K562 (cell line): ENCODE measurements at regions not wholly inside any gene's neighbourhood (a gene's known extent, or its start where the extent isn't known, plus 50 kb on each side); places are given as distances from the start of the nearest gene placed in this dataset.

Experiments
- ATAC-seq: fragments of 200-7000 bp; cut with Tn5 transposase; 3 replicates; pipeline ENCODE4 v1.9.1; 2020; ENCODE audit warnings: moderate library complexity
- BruUV-seq: library from RNA; stranded (reverse); fragments of 400-500 nt; replicated peaks from 2 replicates; lab custom pipeline; 2021; lab: Mats Ljungman, UMichigan
- CTCF ChIA-PET: fragments of 300-600 bp; formaldehyde crosslinking; extraction: SDS; loops from one replicate; lab custom pipeline; 2021; ENCODE audit warnings: low intra/inter-chr PET ratio; lab: Yijun Ruan, JAX
- POLR2A ChIA-PET: fragments of 300-600, 350-650 bp; sonication (Branson Sonifier 250); formaldehyde crosslinking; extraction: SDS; loops from one replicate; lab custom pipeline; 2021; ENCODE audit warnings: antibody characterized with exemption, inconsistent platforms; lab: Yijun Ruan, JAX
- DNase-seq, 4 experiments: peaks; one replicate each; pipeline versions ENCODE4 v3.0.0 to v3.0.0-alpha.2; 2011 to 2018; ENCODE audit warnings: low spot score in 3 of 4, mixed read lengths in 3 of 4; ENCODE audit errors: extremely low read depth in 1 of 4
- FAIRE-seq: peaks from 2 replicates; lab custom pipeline; 2011; peaks lifted over from hg19 to GRCh38; lab: Jason Lieb, UNC
- H2AFZ ChIP-seq: 2 replicates; pipeline ENCODE4 v1.6.0; 2011; ENCODE audit warnings: low read depth, low read length, control low read depth, inconsistent platforms
- H3K27ac ChIP-seq: fragments of 200-600 bp; 3 replicates; pipeline ENCODE4 v1.8.0; 2011; ENCODE audit warnings: low read depth, mild to moderate bottlenecking, control low read depth, inconsistent platforms, low read length, moderate library complexity, mixed read lengths; ENCODE audit errors: extremely low read depth
- H3K27me3 ChIP-seq, 2 experiments: fragments of 300-600 bp in 1 of 2; 2 replicates in 1 of 2; 3 replicates in 1 of 2; pipeline versions ENCODE4 v1.6.0 to v1.8.0; 2011; ENCODE audit warnings: inconsistent platforms in 2 of 2, low read length in 2 of 2, mild to moderate bottlenecking in 1 of 2, mixed read lengths in 1 of 2, moderate library complexity in 1 of 2; ENCODE audit not compliant: control insufficient read depth in 2 of 2, insufficient read depth in 2 of 2
- H3K36me3 ChIP-seq: fragments of 300-600 bp; 3 replicates; pipeline ENCODE4 v1.8.0; 2011; ENCODE audit warnings: mild to moderate bottlenecking, low read length, inconsistent platforms; ENCODE audit not compliant: control insufficient read depth, insufficient read depth
- H3K4me1 ChIP-seq, 2 experiments: fragments of 200-600 bp in 1 of 2; replicated peaks in 1 of 2; 2 replicates in 1 of 2; 3 replicates in 1 of 2; pipeline versions ENCODE4 v1.5.1 to v1.8.0; 2011; ENCODE audit warnings: inconsistent platforms in 2 of 2, low read length in 2 of 2, mild to moderate bottlenecking in 1 of 2, mixed read lengths in 1 of 2, moderate library complexity in 1 of 2; ENCODE audit not compliant: control insufficient read depth in 2 of 2, insufficient read depth in 2 of 2
- H3K4me2 ChIP-seq: 2 replicates; pipeline ENCODE4 v1.6.1; 2011; ENCODE audit warnings: low read length, control low read depth, inconsistent platforms, mixed read lengths; ENCODE audit not compliant: insufficient read depth
- H3K4me3 ChIP-seq: fragments of 200-600 bp; sonication (generic), shearing (Covaris generic); 2 replicates; pipeline ENCODE4 v1.5.1; 2016; ENCODE audit warnings: control low read depth, inconsistent platforms
- H3K79me2 ChIP-seq: fragments of 200-600 bp; 3 replicates; pipeline ENCODE4 v1.8.0; 2011; ENCODE audit warnings: low read length, inconsistent platforms; ENCODE audit not compliant: control insufficient read depth, insufficient read depth
- H3K9ac ChIP-seq, 2 experiments: 2 replicates each; pipeline versions ENCODE4 v1.6.0 to v1.6.1; 2011; ENCODE audit warnings: low read depth in 2 of 2, low read length in 2 of 2, control low read depth in 1 of 2, inconsistent platforms in 1 of 2, mild to moderate bottlenecking in 1 of 2, mixed read lengths in 1 of 2; ENCODE audit not compliant: insufficient read depth in 1 of 2
- H3K9me1 ChIP-seq: one replicate; pipeline ENCODE4 v1.6.0; 2011; ENCODE audit warnings: inconsistent platforms, mild to moderate bottlenecking, low read length, moderate library complexity; ENCODE audit not compliant: control insufficient read depth, insufficient read depth
- H3K9me3 ChIP-seq: replicated peaks from 2 replicates; pipeline ENCODE4 v1.5.1; 2011; ENCODE audit warnings: low read depth, low read length, inconsistent platforms; ENCODE audit not compliant: control insufficient read depth, insufficient read depth
- H4K20me1 ChIP-seq: replicated peaks from 2 replicates; pipeline ENCODE4 v1.6.1; 2011; ENCODE audit warnings: low read length, inconsistent platforms, mixed read lengths; ENCODE audit not compliant: control insufficient read depth, insufficient read depth
- BACH1 ChIP-seq: fragments of 200-800 bp; sonication (Bioruptor generic); IDR thresholded peaks from 2 replicates; pipeline ENCODE4 v1.6.1; 2016; ENCODE audit warnings: missing genetic modification characterization, missing compliant biosample characterization
- BRD9 ChIP-seq: fragments of 450-650 bp; IDR thresholded peaks from 2 replicates; pipeline ENCODE4 v1.6.1; 2018; ENCODE audit warnings: low read depth; ENCODE audit not compliant: partially characterized antibody
- DMBX1 ChIP-seq: fragments of 250-450 bp; sonication (Bioruptor Pico); IDR thresholded peaks from 2 replicates; pipeline ENCODE4 v1.8.0; 2022; ENCODE audit warnings: inconsistent platforms, mild to moderate bottlenecking, moderate library complexity, borderline replicate concordance
- GMEB1 ChIP-seq: fragments of 250-450 bp; sonication (Bioruptor Pico); IDR thresholded peaks from 2 replicates; pipeline ENCODE4 v1.4.0; 2020; ENCODE audit warnings: mild to moderate bottlenecking
- GTF2A2 ChIP-seq: IDR thresholded peaks from 2 replicates; pipeline ENCODE4 v1.6.1; 2016; ENCODE audit warnings: mild to moderate bottlenecking, missing genetic modification characterization, missing compliant biosample characterization
- PHTF2 ChIP-seq: fragments of 250-450 bp; sonication (Bioruptor Pico); IDR thresholded peaks from 2 replicates; pipeline ENCODE4 v1.5.0; 2021; ENCODE audit warnings: mild to moderate bottlenecking
- PURB ChIP-seq: sonication (generic); formaldehyde crosslinking; IDR thresholded peaks from 2 replicates; pipeline ENCODE4 v1.9.0; 2021; ENCODE audit warnings: low read depth, mild to moderate bottlenecking, missing genetic modification reagents
- RAD21 ChIP-seq, 2 experiments: fragments of 250-450 bp in 1 of 2; fragments of 450-650 bp in 1 of 2; sonication (Bioruptor Pico) in 1 of 2; formaldehyde crosslinking in 1 of 2; IDR thresholded peaks in 1 of 2; conservative IDR thresholded peaks in 1 of 2; 2 replicates each; pipeline versions ENCODE4 v1.4.0 to v1.8.0; 2020 to 2022; ENCODE audit warnings: mild to moderate bottlenecking in 2 of 2, moderate library complexity in 1 of 2
- SMAD1 ChIP-seq: fragments of 150-350 bp; IDR thresholded peaks from 2 replicates; pipeline ENCODE4 v1.6.1; 2014; ENCODE audit warnings: low read length, low read depth; ENCODE audit not compliant: partially characterized antibody
- STAT5A ChIP-seq: IDR thresholded peaks from 2 replicates; pipeline ENCODE4 v1.6.1; 2012; ENCODE audit warnings: low read length, inconsistent platforms, borderline replicate concordance
- THAP12 ChIP-seq: fragments of 250-450 bp; sonication (Bioruptor Pico); IDR thresholded peaks from 2 replicates; pipeline ENCODE4 v1.9.0; 2021; ENCODE audit warnings: mild to moderate bottlenecking, inconsistent platforms
- UBTF ChIP-seq, 2 experiments: IDR thresholded peaks; 2 replicates each; pipeline ENCODE4 v1.6.1; 2012; ENCODE audit warnings: improper control_type of control experiment in 2 of 2, low read depth in 2 of 2, low read length in 2 of 2, borderline replicate concordance in 1 of 2
- ZNF175 ChIP-seq: fragments of 200-800 bp; sonication (Bioruptor generic); IDR thresholded peaks from 2 replicates; pipeline ENCODE4 v1.6.1; 2016; ENCODE audit warnings: low read depth, mild to moderate bottlenecking, missing genetic modification characterization, missing compliant biosample characterization
- WGBS: fragments of 100-300 bp; shearing (Covaris generic); methylation state at CpG from one replicate; pipeline ENCODE4 v1.1.6; 2016; ENCODE audit warnings: low coverage, mixed read lengths; ENCODE audit not compliant: insufficient coverage; ENCODE audit errors: missing lambda C conversion rate; 5-methylcytosine and 5-hydroxymethylcytosine counted together
- in situ Hi-C: fragments of 300-500 bp; cut with MboI; formaldehyde crosslinking; loops from 4 replicates; pipeline ENCODE4 v1.15.0; 2018; ENCODE audit warnings: inconsistent platforms, mixed read lengths
- intact Hi-C: fragments of 100-400 bp; cut with micrococcal nuclease; formaldehyde crosslinking; loops from 2 replicates; pipeline ENCODE4 v1.14.2; 2022

GRCh38 chr5:1692381-1692780 lies 107.3 kb downstream of the MRPL36 start (continued):
- TF ChIP-seq BACH1 (tag) (no peak), PURB (CRISPR knock-in tag) (no peak), RAD21 (CRISPR knock-in tag; conservative IDR thresholded peaks at IDR 0.05 in 1 of 2, IDR thresholded peaks at IDR 0.05 in 1 of 2) (no peak), PHTF2 (CRISPR knock-in tag) (no peak), BRD9 (no peak), GTF2A2 (tag) (no peak)

- FAIRE-seq, result no peak
- ChIA-PET POLR2A (interaction anchor here (0.5 kb wide), 1 partner anchor 244 kb away, joined by 3 read pairs; no protein-coding TSS in a partner anchor), CTCF (no interaction called here)
- WGBS, result under 1% methylated on average over 13 of the region's 13 CpGs
- intact Hi-C loops, result no loop called here
- Histone ChIP-seq H3K27ac (no peak overlapping the region), H3K4me2 (no peak overlapping the region), H3K9ac (no peak overlapping the region), H3K36me3 (no peaks in the 10 kb centered on the region), H3K9me1 (no peaks in the 10 kb centered on the region), H3K79me2 (no peaks in the 10 kb centered on the region), H3K9me3 (no peaks in the 10 kb centered on the region), H3K4me1 (no peaks in the 10 kb centered on the region; a peak in 1 of 5 replicates), H3K27me3 (peaks cover 23 to 41% of the 10 kb centered on the region in 2 experiments), H2AFZ (no peak overlapping the region), H4K20me1 (0 out of 2 replicates have a peak, but pooled peaks cover 1% of the 10 kb centered on the region), H3K4me3 (no peak overlapping the region)
- in situ Hi-C loops, result no loop called here
- no TSS peak for BruUV-seq
- ATAC-seq, result no peak
- DNase-seq, result no peak
- TF ChIP-seq ZNF175 (CRISPR knock-in tag) (no peak), GMEB1 (no peak), THAP12 (no peak), SMAD1 (no peak), PURB (CRISPR knock-in tag) (no peak), STAT5A (no peak), UBTF (IDR thresholded peaks at IDR 0.05; ENCODE audit: borderline replicate concordance in 1 of 2, low read depth in 2 of 2, low read length in 2 of 2) (no peak), DMBX1 (no peak)
Measured at GRCh38 chr5:1687301-1687970, 112.2 kb downstream of the MRPL36 start.
